ENCODE measurements at regions not wholly inside any gene's neighbourhood (a gene's known extent, or its start where the extent isn't known, plus 50 kb on each side); places are given as distances from the start of the nearest gene placed in this dataset.

DNA sequence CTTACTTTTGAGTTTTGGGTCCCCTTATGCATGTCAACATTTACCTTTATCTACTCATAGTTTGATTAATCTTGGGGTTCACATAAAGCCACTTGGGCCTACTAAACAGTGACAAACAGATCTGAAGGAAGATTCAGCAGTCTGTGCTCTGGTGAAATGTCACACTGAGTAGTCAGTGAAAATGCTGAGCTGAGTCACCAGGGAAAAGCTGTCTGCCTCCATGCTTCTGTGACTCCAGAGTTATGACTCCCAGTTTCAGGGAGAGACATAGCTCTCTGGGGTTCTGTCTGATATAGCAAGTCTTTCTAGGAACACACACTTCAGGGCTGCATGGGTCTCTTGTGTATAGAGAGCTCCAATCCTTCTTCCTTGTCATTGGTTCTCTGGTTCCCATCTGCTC, 406.3 kb upstream of the FAR2 start:
- no peak overlapping the region for H3K4me2 ChIP-seq (ENCODE audit: low read length)
- no peaks in the 10 kb centered on the region for H3K9me2 ChIP-seq (ENCODE audit: low read depth, low read length)
- H3K9ac ChIP-seq (ENCODE audit: low read length), result no peak overlapping the region
- no peak overlapping the region for H3K4me3 ChIP-seq (ENCODE audit: low read depth, low read length, poor library complexity, severe bottlenecking)
- no peaks in the 10 kb centered on the region for H3F3A ChIP-seq (ENCODE audit: insufficient read depth, low read length)
- no peaks in the 10 kb centered on the region for H4K20me1 ChIP-seq (ENCODE audit: insufficient read depth, low read length)
- no peaks in the 10 kb centered on the region for H3K27me3 ChIP-seq (ENCODE audit: insufficient read depth, low read length)
- no peaks in the 10 kb centered on the region for H3K79me2 ChIP-seq (ENCODE audit: insufficient read depth, low read length)
- no peak overlapping the region for H3K27ac ChIP-seq (ENCODE audit: low read depth, low read length, poor library complexity, severe bottlenecking)
- no peak overlapping the region for H2AFZ ChIP-seq (ENCODE audit: low read length)
- no peaks in the 10 kb centered on the region for H3K36me3 ChIP-seq (ENCODE audit: insufficient read depth, low read length)
- H3K4me1 ChIP-seq (ENCODE audit: insufficient read depth, low read length, severe bottlenecking), result no peaks in the 10 kb centered on the region
- TF ChIP-seq EZH2 (IDR thresholded peaks at IDR 0.05; ENCODE audit: borderline replicate concordance, low read length), result no peak
- TF ChIP-seq, protein P1, sequence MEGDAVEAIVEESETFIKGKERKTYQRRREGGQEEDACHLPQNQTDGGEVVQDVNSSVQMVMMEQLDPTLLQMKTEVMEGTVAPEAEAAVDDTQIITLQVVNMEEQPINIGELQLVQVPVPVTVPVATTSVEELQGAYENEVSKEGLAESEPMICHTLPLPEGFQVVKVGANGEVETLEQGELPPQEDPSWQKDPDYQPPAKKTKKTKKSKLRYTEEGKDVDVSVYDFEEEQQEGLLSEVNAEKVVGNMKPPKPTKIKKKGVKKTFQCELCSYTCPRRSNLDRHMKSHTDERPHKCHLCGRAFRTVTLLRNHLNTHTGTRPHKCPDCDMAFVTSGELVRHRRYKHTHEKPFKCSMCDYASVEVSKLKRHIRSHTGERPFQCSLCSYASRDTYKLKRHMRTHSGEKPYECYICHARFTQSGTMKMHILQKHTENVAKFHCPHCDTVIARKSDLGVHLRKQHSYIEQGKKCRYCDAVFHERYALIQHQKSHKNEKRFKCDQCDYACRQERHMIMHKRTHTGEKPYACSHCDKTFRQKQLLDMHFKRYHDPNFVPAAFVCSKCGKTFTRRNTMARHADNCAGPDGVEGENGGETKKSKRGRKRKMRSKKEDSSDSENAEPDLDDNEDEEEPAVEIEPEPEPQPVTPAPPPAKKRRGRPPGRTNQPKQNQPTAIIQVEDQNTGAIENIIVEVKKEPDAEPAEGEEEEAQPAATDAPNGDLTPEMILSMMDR (IDR thresholded peaks at IDR 0.05; ENCODE audit: low read length), result no peak
- no peaks in the 10 kb centered on the region for H3K9me3 ChIP-seq (ENCODE audit: low read length)

DNA sequence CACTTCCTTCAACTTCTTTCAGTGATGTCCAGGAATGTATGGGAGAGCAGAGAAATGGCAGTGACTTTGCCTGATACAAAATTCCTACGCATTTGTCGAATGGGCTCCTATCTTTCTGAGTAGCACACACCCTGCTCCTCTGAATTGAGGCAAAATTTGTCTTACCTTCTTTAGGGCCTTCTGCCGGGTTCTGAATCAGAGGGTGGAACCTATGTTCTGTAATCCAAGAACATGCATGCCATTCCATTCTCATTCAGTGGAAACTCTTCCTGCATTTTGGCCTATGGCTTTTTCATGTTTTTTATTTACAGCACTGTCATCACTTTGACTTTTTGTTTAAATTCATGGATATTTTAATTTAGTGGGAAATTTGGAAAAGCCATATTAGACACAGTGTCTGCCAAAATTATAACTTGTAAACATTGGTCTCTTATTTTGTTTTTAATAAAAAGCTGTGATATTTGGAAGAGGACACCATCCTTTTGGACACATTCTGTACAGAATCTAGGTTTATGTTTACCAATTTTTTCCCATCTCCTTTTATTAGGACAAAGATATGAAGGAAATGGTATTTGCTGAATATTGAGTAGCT, 402.2 kb upstream of the FAR2 start:
- no peaks in the 10 kb centered on the region for H3K9me2 ChIP-seq (ENCODE audit: low read depth, low read length)
- H3K27me3 ChIP-seq (ENCODE audit: insufficient read depth, low read length), result no peaks in the 10 kb centered on the region
- no peaks in the 10 kb centered on the region for H3K9me3 ChIP-seq (ENCODE audit: low read length)
- H2AFZ ChIP-seq (ENCODE audit: low read length), result no peak overlapping the region
- no peaks in the 10 kb centered on the region for H3F3A ChIP-seq (ENCODE audit: insufficient read depth, low read length)
- H3K4me3 ChIP-seq (ENCODE audit: low read depth, low read length, poor library complexity, severe bottlenecking), result no peak overlapping the region
- no peaks in the 10 kb centered on the region for H4K20me1 ChIP-seq (ENCODE audit: insufficient read depth, low read length)
- no peak overlapping the region for H3K4me2 ChIP-seq (ENCODE audit: low read length)
- H3K27ac ChIP-seq (ENCODE audit: low read depth, low read length, poor library complexity, severe bottlenecking), result no peak overlapping the region
- no peaks in the 10 kb centered on the region for H3K79me2 ChIP-seq (ENCODE audit: insufficient read depth, low read length)
- H3K4me1 ChIP-seq (ENCODE audit: insufficient read depth, low read length, severe bottlenecking), result no peaks in the 10 kb centered on the region
- TF ChIP-seq, protein P1 (IDR thresholded peaks at IDR 0.05; ENCODE audit: low read length), result no peak
- TF ChIP-seq EZH2 (IDR thresholded peaks at IDR 0.05; ENCODE audit: borderline replicate concordance, low read length), result no peak
- H3K9ac ChIP-seq (ENCODE audit: low read length), result no peak overlapping the region
- no peaks in the 10 kb centered on the region for H3K36me3 ChIP-seq (ENCODE audit: insufficient read depth, low read length)

DNA sequence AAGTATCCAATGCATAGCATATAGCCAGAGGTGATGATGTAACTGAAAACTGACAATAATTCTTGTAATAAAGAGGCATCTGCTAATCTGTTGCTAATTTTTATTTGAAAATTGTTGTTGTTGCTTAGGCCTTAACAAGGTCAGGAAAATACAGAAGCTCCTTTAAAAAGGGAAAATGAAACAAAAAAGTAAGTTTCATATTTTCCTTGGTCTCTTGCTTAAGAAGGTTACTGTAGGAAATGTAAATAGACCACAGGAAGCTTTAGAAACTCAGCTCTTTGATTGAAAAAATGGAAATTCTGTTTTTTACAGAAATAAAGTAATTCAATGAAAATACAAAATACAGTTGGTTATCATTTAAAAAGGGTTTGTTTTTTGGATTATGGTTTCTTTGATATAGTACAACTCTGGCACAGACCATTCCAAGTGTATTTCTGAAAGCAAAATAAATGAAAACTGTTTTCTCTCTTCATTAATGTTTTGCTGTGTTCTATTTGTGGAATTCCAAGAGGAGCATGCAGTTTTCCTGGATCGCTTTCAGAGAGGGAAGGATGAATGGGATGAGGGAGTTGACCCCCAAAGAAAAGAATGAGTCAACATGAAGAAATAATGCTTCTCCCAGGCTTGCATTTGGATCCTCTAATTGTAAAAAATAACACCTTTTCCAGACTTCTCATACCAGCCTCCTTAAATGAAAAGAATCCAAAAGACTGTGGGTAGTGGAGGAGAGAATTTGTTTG, 398.0 kb upstream of the FAR2 start:
- Histone ChIP-seq H3K27me3 (ENCODE audit: insufficient read depth, low read length) (no peaks in the 10 kb centered on the region), H3K36me3 (ENCODE audit: insufficient read depth, low read length) (no peaks in the 10 kb centered on the region), H3K9ac (ENCODE audit: low read length) (no peak overlapping the region), H3K4me2 (ENCODE audit: low read length) (no peak overlapping the region), H3K4me1 (ENCODE audit: insufficient read depth, low read length, severe bottlenecking) (no peaks in the 10 kb centered on the region), H2AFZ (ENCODE audit: low read length) (no peak overlapping the region), H4K20me1 (ENCODE audit: insufficient read depth, low read length) (no peaks in the 10 kb centered on the region), H3K79me2 (ENCODE audit: insufficient read depth, low read length) (no peaks in the 10 kb centered on the region), H3K9me2 (ENCODE audit: low read depth, low read length) (no peaks in the 10 kb centered on the region), H3K9me3 (ENCODE audit: low read length) (no peaks in the 10 kb centered on the region), H3K27ac (ENCODE audit: low read depth, low read length, poor library complexity, severe bottlenecking) (no peak overlapping the region), H3K4me3 (ENCODE audit: low read depth, low read length, poor library complexity, severe bottlenecking) (no peak overlapping the region), H3F3A (ENCODE audit: insufficient read depth, low read length) (no peaks in the 10 kb centered on the region)
- TF ChIP-seq, protein P1 (IDR thresholded peaks at IDR 0.05; ENCODE audit: low read length), result no peak
- no peak for TF ChIP-seq EZH2 (IDR thresholded peaks at IDR 0.05; ENCODE audit: borderline replicate concordance, low read length)
